NCI-H1436 (cell line): ENCODE measurements at regions not wholly inside any gene's neighbourhood (a gene's known extent, or its start where the extent isn't known, plus 50 kb on each side); places are given as distances from the start of the nearest gene placed in this dataset.
"Not testable (repeated sequence)": the region's sequence is repeated elsewhere in the genome, so short reads cannot be mapped to it uniquely, and the experiment has no call there.

Experiments
- DNase-seq: peaks from one replicate; lab custom pipeline; 2025; lab: John Stamatoyannopoulos, UW

GRCh38 chr3:182508919-182509711 is 284.2 kb upstream of the ATP11B start:
- DNase-seq: peak; percentile 80

- no peak for DNase-seq
Measured at GRCh38 chr3:182509844-182510460, 283.4 kb upstream of the ATP11B start.

GRCh38 chr3:182514236-182514964 is 278.9 kb upstream of the ATP11B start:
- no peak for DNase-seq

GRCh38 chr3:182516597-182517336 is 276.5 kb upstream of the ATP11B start:
- no peak for DNase-seq

- DNase-seq: no peak
Measured at GRCh38 chr3:182519569-182519968, 273.7 kb upstream of the ATP11B start.

- no peak for DNase-seq
Measured at GRCh38 chr3:182521339-182521738, 272.0 kb upstream of the ATP11B start.

- not testable (repeated sequence) for DNase-seq
Measured at GRCh38 chr3:182523424-182523823, 269.9 kb upstream of the ATP11B start.

- DNase-seq: no peak
Measured at GRCh38 chr3:182523836-182524235, 269.5 kb upstream of the ATP11B start.

GRCh38 chr3:182524711-182525401 is 268.4 kb upstream of the ATP11B start:
- no peak for DNase-seq

- no peak for DNase-seq
Measured at GRCh38 chr3:182525766-182526374, 267.4 kb upstream of the ATP11B start.

- no peak for DNase-seq
Measured at GRCh38 chr3:182527745-182528144, 265.6 kb upstream of the ATP11B start.

GRCh38 chr3:182530316-182530715 is 263.0 kb upstream of the ATP11B start:
- no peak for DNase-seq

GRCh38 chr3:182533394-182533793 is 259.9 kb upstream of the ATP11B start:
- peak; percentile 72 for DNase-seq

- no peak for DNase-seq
Measured at GRCh38 chr3:182544542-182544941, 248.8 kb upstream of the ATP11B start.

- DNase-seq: no peak
Measured at GRCh38 chr3:182562274-182562673, 231.0 kb upstream of the ATP11B start.

GRCh38 chr3:182565916-182566796 is 227.1 kb upstream of the ATP11B start:
- no peak for DNase-seq

GRCh38 chr3:182567700-182568099 is 225.6 kb upstream of the ATP11B start:
- DNase-seq: no peak

- DNase-seq: no peak
Measured at GRCh38 chr3:182568261-182568660, 225.0 kb upstream of the ATP11B start.

GRCh38 chr3:182568876-182569275 is 224.4 kb upstream of the ATP11B start:
- DNase-seq: no peak

GRCh38 chr3:182570946-182571594 is 222.2 kb upstream of the ATP11B start:
- DNase-seq: no peak
